ENCODE measurements at regions not wholly inside any gene's neighbourhood (a gene's known extent, or its start where the extent isn't known, plus 50 kb on each side); places are given as distances from the start of the nearest gene placed in this dataset.
"Not testable (repeated sequence)": the region's sequence is repeated elsewhere in the genome, so short reads cannot be mapped to it uniquely, and the experiment has no call there.

GRCh38 chr17:5975661-5976060, 94.5 kb upstream of the WSCD1 start:
- DNase-seq, result no peak

GRCh38 chr17:5976251-5976650, 93.9 kb upstream of the WSCD1 start:
- no peak for DNase-seq

- no peak for DNase-seq
These were observed 91.7 kb upstream of the WSCD1 start for GRCh38 chr17:5978496-5978895.

GRCh38 chr17:5980941-5981340, 89.2 kb upstream of the WSCD1 start:
- no peak for DNase-seq

GRCh38 chr17:5986644-5987043, 83.5 kb upstream of the WSCD1 start:
- no peak for DNase-seq

- no peak for DNase-seq
These were observed 69.8 kb upstream of the WSCD1 start for GRCh38 chr17:6000426-6000825.

GRCh38 chr17:6003221-6003620, 67.0 kb upstream of the WSCD1 start:
- not testable (repeated sequence) for DNase-seq

GRCh38 chr17:6005939-6006338, 64.2 kb upstream of the WSCD1 start:
- no peak for DNase-seq

GRCh38 chr17:6011206-6011605, 59.0 kb upstream of the WSCD1 start:
- no peak for DNase-seq

- DNase-seq, result no peak
These were observed 51.4 kb upstream of the WSCD1 start for GRCh38 chr17:6018788-6019187.

- DNase-seq, result no peak
These were observed 50.2 kb upstream of the WSCD1 start for GRCh38 chr17:6019959-6020358.

- no peak for DNase-seq
These were observed 49.7 kb upstream of the WSCD1 start for GRCh38 chr17:6020376-6021010.

Data from stimulated activated CD4-positive, alpha-beta T cell treated with anti-CD3 and anti-CD28 coated beads, Interleukin-4, amount 100 ng/mL, for 1 hour (primary cell).